NCI-H2227 (cell line): ENCODE measurements at regions not wholly inside any gene's neighbourhood (a gene's known extent, or its start where the extent isn't known, plus 50 kb on each side); places are given as distances from the start of the nearest gene placed in this dataset.
"Not testable (repeated sequence)": the region's sequence is repeated elsewhere in the genome, so short reads cannot be mapped to it uniquely, and the experiment has no call there.

Experiments used
- DNase-seq: peaks from one replicate; lab custom pipeline; 2025; ENCODE audit not compliant: unreplicated experiment; lab: John Stamatoyannopoulos, UW

DNA sequence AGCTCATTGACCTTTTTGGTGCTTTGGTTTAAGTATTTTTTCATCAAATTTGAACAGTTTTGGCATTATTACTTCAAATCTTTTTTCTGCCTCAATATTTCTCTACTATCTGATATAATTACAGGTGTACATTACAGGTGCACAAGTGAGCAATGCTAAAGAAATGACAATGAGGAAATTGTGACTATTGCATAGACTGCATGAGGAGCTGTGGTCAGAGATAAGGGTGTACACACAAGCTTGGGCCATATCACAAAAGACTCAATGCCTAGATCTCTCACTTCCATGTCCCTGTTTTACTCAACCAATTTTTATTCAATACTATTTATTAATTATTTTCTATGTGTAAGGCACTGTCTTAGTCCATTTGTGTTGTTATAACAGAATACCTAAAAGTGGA, 251.0 kb upstream of the UBASH3B start:
- DNase-seq, result no peak

DNA sequence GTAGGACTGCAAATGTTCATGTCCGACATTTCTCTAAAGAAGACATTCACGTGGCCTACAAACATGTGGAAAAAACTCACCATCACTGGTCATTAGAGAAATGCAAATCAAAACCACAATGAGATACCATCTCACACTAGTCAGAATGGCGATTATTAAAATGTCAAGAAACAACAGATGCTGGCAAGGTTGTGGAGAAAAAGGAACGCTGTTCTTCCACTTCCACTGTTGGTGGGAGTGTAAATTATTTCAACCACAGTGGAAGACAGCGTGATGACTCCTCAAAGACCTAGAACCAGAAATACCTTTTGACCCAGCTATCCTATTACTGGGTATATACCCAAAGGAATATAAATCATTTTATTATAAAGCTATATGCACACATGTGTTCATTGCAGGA, 253.9 kb upstream of the UBASH3B start:
- DNase-seq, result not testable (repeated sequence)

DNA sequence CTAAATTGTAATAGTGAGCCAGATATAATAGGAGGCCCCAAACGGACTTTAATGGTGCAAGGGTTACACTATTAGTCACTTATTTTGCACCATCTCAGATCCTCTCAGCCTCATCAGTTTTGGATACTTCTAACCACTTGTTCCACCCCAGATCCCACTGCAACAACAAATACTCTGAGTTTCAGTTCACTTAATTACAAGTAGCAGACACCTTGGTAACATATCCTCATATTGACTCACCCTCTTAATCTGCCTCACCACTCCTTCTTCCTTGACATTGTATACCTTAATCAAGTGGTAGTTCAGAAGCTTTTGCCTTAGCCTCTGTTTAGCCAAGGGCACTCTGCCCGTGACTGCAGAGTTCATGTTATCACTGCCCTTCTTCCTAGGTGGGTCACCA, 256.1 kb upstream of the UBASH3B start:
- no peak for DNase-seq

DNA sequence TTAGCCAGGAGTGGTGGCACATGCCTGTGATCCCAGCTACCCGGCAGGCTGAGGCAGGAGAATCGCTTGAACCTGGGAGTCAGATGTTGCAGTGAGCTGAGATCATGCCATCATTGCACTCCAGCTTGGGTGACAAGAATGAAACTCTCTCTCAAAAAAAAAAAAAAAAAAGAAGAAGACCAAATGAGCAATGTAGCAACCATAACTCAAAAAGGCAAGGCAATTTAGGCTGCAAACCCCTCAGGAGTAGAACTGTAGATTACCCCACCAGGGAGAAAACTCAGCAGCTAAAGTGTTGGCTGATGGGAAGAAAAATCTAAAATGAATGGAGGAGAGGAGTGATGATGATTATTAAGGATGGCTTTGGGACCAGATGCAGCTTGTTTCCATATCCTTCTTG, 256.7 kb upstream of the UBASH3B start:
- no peak for DNase-seq

DNA sequence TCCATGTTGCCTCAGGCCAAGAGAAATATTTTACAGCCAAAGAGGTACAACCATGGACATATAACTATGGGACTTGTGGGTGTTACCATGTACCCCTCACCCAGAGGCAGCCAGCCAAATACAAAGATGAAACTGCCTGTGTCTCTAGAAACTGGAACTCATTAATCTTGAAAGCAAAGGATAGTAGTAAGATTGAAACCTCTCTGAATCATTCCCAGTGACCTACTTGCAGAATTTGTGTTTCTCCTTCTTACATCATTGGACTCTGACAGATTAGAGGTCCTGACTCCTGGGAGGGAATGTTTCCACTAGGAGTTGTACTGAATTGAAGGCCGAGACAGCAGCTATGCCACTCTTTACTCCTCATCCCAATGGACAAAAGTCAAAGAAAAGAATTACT, 257.4 kb upstream of the UBASH3B start:
- DNase-seq, result no peak

DNA sequence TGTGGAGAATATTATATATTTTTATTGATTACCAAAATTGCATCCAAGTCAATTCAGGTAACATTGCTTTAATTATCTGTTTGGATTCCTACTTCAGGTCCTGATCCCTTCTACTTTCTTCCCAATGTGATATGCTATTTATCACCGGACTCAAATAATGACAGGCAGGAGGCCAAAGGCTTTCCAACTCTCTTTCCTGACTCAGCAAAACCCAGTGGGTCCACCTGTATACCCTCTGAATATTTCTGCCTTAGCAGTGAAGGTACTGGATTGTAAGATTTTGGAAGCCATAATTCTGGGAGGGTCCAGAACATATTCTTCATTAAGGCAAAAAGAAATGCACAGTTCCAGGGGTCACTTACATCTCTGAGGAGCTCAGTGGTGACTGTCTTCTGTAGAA, 260.2 kb upstream of the UBASH3B start:
- DNase-seq, result no peak

DNA sequence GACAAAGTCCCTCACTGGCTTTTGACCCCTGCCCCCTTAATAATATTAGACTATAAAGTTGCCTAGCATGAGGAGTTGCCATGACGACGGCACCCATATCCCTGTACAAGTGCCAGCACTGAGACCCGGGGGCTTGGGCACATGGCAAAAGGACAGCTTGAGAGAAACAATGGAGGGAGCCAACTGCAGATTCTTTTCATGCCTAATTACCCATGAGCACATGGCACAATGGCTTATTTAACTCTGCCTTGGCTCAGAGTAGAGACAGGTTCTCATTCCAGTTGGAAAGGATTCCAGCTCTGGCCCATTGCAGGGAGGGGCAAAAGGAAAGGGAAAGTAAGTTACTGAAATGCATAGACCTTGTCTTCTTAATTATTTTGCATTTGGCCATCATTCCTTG, 261.2 kb upstream of the UBASH3B start:
- no peak for DNase-seq

DNA sequence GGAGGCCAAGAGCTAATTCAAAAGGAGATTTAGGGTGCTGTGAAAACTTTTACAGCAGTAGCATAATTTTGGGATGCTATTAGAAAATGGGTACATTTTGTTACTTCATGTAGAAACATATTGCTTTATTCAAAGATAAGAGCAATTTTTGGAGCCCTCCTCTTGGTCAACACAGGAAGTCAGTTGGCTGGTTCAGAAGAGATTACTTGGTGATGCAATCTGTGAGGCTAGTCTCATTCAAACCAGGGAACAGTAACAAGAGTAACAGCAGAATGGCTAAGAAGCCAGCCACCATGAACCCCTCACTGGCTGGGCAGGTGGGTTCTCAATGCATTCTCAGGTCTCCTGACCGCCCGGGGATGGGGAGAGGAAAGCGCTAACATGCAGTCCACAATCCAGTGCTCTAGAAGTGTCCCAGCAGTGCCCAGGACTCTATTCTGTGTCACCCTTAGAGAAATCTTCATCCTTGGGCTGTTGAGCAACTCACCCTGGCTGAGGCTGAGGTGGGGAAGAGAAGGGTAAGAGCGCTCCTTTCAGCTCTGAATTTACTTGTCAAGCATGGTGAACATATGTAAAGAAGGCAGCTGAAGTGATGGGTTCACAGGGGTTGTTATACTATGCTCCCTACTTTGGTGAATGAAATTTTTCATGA, 262.2 kb upstream of the UBASH3B start:
- no peak for DNase-seq

DNA sequence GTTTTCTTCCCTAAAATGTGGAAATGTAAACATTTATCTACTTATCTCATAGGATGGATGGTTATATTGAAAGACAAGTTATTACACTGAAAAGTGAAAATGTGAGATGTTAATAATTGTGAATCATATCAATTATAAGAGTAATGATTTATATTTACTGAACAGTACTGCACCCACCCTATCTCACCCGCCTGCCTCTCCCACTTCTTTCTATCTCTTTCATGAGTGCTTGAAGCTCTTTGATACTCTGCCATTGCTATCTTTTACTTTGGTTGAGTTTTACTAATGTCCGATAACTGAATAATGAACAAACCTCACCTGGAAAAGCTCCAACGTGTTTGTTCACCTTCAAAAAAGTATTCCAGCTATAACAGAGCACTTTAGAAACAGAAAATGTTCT, 263.0 kb upstream of the UBASH3B start:
- no peak for DNase-seq

DNA sequence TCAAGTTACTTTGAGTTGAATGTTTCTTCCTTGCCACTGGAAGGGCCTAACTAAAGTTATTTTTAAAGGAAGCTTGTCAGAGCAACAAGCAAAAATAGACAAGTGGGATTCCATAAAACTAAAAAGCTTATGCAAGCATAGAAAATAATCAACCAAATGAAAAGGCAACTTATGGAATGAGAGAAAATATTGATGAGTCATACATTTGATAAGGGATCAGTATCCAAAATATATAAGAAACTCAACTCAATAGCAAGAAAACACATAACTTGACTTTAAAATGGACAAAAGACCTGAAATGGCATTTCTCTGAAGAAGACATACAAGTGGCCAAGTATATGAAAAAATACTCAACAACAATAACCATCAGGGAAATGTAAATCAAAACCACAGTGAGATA, 264.5 kb upstream of the UBASH3B start:
- no peak for DNase-seq

DNA sequence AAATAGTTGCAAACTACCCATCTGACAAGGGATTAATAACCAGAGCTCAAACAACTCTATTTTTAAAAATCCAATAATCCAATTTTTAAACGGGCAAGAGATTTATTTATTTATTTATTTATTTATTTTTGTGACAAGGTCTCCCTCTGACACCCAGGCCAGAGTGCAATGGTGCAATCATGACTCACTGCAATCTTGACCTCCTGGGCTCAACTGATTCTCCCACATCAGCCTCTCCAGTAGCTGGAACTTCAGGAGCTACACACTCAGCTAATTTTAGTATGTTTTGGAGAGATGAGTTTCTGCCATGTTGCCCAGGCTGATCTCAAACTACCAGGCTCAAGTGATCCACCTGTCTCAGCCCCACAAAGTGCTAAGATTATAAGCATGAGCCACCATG, 267.2 kb upstream of the BLID start:
- no peak for DNase-seq

DNA sequence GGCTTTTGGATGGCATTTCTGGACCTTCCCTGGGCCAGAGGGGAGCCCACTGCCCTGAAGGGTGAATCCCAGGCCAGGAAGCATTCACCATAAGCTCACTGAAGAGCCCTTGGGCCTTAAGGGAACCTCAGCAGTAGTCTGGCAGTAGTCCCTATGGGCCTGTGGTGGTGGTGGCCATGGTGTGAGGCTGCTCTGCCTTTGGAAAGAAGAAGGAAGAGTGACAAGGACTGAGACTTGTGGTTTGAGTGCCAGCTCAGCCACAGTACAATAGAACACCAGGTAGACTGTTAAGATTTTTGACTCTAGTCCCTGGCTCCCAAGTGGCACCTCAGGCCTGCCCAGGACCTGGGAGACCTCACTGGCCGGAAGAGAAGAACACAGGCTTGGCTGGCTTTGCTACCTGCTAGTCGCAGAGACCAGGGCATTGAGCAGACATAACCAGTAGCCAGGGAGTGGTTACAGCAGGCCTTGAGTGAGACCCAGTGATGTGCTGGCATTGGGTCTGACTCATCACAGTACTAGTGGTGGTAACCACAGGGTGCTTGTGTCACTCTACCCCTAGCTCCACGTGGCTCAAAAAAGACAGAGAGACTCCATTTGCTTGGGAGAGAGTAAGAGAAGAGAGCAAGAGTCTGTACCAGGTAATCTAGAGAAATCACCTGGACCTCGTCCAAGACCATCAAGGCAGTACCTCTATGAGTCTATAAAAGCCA, 259.8 kb upstream of the BLID start:
- no peak for DNase-seq

DNA sequence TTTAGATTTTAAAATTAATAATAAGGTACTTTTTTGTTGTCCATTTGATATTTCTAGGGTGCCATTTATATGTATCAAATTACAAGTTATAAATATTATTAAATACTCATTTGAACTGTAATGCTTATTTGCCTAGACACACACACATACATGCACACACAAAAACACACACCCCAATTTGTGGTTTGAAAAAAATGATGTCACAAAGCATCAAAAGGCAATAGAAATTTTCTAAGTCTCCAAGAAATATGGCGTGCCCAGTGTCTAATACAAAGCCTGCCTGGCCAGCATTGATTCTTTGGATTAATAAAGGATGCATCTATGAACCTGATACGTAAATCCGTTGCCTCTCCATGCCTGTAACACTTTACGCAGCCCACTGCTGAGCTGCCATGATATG, 252.8 kb upstream of the BLID start:
- no peak for DNase-seq

DNA sequence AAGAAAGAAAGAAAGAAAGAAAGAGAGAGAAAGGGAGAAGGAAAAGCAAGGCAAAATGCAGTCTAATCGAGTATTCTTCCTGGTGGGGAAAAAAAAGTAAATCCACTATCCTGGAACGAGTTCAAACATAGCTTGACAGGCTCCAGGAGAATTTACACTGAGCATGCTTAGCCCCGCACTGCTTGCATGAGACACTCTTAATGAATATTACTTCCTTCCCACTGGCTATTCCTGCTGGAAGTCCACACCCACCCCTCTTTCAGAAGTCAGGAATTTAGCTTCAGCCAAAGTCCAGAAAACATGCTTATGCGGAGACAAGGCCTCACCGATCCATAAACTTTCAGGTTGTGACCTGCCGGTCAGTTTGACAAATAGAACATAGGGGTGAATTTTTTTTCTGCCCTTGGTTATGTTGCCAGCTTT, 251.8 kb upstream of the BLID start:
- peak; percentile 26 for DNase-seq

DNA sequence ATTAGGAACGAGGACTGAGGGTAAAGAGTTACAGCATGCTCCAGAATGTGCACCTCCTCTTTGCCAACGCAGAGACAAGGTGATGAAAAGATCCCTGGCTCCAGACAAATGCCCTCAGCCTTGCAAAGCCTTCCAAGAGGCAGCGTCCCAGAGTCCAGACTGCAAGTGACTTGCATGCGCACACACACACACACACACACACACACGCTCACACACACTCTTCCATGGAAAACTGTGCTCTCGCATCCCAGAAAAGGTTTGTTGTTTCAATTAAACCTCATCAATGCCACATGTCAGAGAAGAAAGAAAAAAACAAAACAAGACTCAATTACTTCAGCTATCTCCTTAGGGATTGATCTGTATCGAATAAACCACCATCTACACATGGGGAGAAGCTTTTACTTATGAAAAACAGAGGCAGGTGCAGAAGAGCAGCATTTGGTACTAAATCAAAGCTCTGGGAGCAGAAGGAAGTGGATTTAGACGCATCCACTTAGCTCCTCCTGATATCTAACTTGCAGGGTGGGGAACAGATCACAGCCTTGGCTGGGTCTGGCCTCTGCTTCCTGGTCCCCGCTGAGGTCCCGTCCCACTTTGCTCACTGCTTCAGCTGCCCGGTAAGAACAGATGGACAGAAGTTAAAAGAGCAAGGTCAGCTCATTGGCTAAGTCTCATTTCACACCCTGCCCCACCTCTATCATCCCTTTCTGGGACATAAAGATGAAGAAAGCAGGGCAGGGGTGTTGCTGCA, 249.8 kb upstream of the BLID start:
- peak; percentile 34 for DNase-seq

DNA sequence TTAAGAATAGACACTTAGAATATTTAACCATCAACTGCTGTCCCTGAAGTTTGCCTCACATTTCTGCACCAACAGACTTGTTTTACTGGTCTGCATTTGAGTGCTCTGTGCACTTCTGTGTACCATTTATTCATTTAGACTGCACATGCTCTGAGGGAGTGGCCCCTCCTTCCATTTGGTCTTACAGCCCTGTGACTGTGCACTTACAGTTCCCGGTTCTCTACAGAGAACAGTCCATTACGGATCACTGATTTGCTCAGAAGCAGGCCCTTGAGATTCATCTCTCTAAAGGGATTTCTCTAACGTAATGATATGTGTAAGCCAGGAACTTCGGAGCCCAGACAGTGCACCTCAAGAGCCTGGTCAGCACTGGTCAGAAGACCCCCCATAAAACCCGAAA, 247.3 kb upstream of the BLID start:
- no peak for DNase-seq

DNA sequence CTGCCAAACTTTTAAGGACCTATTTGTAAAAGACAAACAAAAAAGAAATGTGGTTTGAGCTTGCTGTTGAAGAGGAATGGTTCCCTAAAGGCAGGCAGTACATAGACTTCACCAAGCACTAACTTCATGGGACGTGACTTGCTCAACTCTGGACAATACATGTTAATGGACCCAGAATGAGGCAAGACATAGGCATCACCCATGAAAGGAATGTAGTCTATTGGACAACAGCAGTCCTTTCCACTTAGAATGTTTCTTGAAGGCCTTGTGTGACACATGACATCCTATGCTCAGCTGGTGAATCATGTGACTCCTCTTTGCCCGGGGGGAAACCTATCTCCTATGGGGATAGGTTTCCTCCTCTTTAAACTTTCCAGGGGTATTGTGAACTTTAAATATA, 246.4 kb upstream of the BLID start:
- no peak for DNase-seq

DNA sequence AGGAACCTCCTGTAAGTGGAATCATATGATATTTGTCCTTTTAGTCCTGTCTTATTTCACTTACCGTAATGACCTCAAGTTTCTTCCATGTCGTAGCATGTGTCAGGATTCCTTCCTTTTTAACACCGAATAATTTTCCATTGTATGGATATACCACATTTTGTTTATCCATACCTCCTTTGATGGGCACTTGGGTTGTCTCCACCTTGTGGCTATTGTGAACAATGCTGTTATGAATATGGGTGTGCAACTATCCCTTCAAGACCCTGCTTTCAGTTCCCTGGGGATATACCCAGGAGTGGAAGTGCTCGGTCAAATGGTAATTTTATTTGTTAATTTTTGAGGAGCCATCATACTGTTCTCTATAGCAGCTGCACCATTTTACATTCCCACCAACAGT, 244.9 kb upstream of the BLID start:
- no peak for DNase-seq

DNA sequence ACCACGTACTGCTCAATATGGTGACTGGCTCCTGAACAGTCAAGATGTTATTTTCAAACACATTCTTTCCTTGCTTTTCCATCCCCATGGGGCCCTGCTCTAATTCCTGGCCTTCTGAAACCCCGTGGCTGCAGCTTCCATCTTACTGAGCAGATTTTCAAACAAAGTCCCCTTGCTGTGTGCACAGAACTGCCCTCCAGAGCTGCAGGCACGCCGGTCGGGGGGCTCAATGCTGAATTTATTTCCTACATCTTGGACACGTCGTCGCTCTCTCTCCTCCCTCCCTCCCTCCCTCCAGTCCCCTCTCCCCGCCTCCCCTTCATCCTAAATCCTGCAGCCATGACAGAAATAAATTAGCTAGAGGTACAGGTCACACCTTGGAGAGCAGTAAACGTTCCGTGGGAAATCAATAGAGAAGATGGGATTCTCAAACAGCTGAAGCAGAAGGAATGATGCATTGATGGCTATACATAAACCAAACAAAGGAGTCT, 243.1 kb upstream of the BLID start:
- DNase-seq, result peak; percentile 71

DNA sequence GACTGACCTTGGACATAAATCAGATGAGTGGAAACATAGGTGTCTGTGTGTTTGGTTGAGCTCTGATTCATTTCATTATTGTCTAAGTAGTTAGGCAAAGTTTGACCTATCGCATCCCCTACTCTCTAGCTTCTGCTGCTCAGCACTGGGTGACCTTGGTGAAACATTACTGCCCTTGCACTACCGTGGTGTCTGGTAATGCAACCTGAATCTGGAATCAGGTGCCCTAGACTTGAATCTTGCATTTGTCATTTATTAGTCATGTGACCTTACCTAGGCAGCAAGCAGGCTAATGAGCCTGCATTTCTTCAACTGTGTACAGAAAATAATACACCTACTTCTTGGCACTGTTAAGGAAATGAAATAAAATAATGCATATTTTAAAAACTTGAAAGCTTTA, 242.3 kb upstream of the BLID start:
- no peak for DNase-seq

DNA sequence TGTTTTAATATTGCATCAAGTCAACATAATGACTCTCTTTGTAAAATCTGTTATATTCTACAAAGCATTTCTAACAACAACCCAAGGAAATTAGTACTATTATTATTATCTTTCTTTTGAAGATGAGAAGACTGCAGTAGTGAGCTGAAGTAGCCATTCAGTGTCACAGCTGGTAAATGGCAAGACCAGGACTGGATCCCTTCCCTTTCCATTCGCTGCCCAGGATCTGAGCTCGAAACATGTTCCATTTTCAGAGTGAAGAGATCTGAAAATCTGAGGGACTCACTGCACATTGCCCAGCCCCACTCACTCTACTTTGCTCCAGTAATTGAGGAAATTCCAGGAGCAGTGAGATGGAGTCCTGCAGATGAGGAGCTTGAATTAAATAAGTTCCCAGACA, 240.0 kb upstream of the BLID start:
- no peak for DNase-seq

DNA sequence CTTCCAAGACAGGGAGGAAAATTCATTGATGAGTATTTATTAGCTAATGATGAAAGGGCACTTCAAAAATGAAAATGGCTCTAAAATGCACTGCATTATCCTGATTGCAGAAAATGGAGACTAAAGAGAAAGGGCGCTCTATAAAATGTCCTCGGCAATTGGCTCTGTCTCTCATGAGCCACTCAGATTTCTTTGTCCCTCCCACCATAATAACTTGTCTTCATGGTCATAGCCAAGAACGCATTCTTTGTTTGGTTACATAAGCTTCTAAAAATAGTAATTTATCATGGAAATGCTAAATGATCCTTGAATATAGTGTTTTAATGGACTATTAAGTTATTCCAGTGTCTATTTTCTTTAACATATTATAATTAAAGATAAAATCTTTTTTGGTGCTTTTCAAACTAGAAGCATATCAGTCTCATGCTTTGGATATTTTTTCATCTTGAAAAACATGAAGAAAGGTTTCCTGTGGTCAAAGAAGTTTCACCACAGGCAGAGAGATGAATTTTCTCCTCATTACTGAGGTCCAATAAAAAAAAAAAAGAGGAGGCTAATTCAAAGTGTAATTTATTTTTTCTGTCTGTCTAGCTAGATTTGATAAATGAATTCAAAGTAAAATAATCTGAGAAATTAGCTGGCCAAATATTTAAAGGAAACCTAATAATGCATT, 238.1 kb upstream of the BLID start:
- DNase-seq, result peak; percentile 49
